IPS-18a (cell line): ENCODE measurements at regions not wholly inside any gene's neighbourhood (a gene's known extent, or its start where the extent isn't known, plus 50 kb on each side); places are given as distances from the start of the nearest gene placed in this dataset.
"Not testable (repeated sequence)": the region's sequence is repeated elsewhere in the genome, so short reads cannot be mapped to it uniquely, and the experiment has no call there.

Experiments used
- H3K27ac ChIP-seq: one replicate; pipeline ENCODE4 v1.5.1; 2013; ENCODE audit warnings: low read length
- H3K27me3 ChIP-seq: one replicate; pipeline ENCODE4 v1.6.1; 2013; ENCODE audit warnings: mild to moderate bottlenecking, low read length; ENCODE audit not compliant: control insufficient read depth, insufficient read depth
- H3K36me3 ChIP-seq: one replicate; pipeline ENCODE4 v1.6.1; 2013; ENCODE audit warnings: low read depth, low read length; ENCODE audit not compliant: control insufficient read depth
- H3K4me1 ChIP-seq: one replicate; pipeline ENCODE4 v1.6.1; 2013; ENCODE audit warnings: low read depth, low read length; ENCODE audit not compliant: control insufficient read depth
- H3K4me3 ChIP-seq: one replicate; pipeline ENCODE4 v1.5.1; 2013; ENCODE audit warnings: low read length
- H3K9ac ChIP-seq: one replicate; pipeline ENCODE4 v1.6.1; 2013; ENCODE audit warnings: mild to moderate bottlenecking, low read length, moderate library complexity
- H3K9me3 ChIP-seq: one replicate; pipeline ENCODE4 v1.6.1; 2013; ENCODE audit warnings: low read depth, low read length; ENCODE audit not compliant: control insufficient read depth

DNA sequence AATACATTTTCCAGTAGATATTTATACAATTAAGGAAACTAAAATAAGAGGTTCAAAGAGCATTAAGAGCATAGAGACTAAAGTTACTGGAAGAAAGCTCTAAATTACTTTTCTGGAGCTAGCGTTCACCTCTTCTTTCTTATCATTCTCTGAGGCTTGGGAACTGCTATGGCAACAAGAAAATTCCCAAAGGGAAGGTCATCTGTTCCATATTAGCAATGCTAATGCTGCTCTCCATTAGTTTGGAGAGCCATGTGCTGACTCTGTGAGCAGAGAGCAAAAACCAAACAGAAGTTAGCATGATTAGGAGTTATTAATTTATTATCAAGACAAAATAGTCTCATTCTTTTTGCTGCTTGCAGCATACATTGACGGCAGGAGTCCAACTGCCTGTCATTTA, 143.1 kb upstream of the SLC16A7 start:
- H3K9me3 ChIP-seq, result no peaks in the 10 kb centered on the region
- no peak overlapping the region for H3K9ac ChIP-seq
- H3K4me1 ChIP-seq, result peaks cover 4% of the 10 kb centered on the region
- H3K4me3 ChIP-seq, result no peak overlapping the region
- H3K27ac ChIP-seq, result no peak overlapping the region
- H3K27me3 ChIP-seq, result no peaks in the 10 kb centered on the region
- no peaks in the 10 kb centered on the region for H3K36me3 ChIP-seq

DNA sequence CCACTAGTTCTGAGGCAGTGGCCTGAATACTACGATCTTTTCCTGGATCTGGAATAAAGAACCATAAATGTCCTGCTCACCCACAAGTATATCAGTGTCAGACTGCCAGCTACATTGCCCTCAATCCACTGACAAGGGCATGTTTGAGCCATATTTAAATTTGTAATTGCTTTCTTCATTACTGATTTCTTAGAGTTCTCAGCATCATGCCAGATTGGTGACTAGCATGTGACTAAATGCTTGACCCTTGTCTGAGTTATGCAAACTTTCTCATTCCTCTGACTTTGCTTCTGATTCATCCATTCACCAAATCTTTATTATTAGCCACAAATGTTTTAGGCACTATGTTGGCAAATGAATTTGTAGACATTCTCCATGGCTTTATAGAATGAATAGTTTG, 143.6 kb upstream of the SLC16A7 start:
- Histone ChIP-seq H3K27me3 (no peaks in the 10 kb centered on the region), H3K4me3 (no peak overlapping the region), H3K4me1 (peaks cover 4% of the 10 kb centered on the region), H3K9ac (no peak overlapping the region), H3K27ac (no peak overlapping the region), H3K9me3 (no peaks in the 10 kb centered on the region), H3K36me3 (no peaks in the 10 kb centered on the region)

DNA sequence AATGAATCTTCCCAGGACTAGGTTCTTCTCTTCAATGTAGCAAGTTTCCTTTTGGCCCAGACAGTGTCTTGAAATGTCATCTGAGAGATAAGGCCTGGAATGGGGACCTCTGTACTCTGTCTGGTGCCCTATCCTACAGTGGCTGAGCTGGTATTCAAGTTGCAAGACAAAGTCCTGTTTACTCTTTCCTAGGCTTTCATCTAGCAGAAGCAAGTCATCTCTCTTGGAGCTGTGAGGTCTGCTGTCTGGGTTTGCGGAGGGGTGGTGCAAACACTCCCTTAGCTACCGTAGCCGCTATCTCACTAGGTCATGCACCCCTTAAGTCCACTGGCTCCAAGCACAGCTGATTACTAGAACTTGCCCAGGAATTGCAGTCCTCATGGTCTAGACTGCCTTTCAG, 149.7 kb upstream of the SLC16A7 start:
- Histone ChIP-seq H3K4me3 (no peak overlapping the region), H3K27ac (no peak overlapping the region), H3K27me3 (no peaks in the 10 kb centered on the region), H3K9ac (no peak overlapping the region), H3K9me3 (peaks cover 8% of the 10 kb centered on the region), H3K4me1 (peaks cover 4% of the 10 kb centered on the region), H3K36me3 (no peaks in the 10 kb centered on the region)

DNA sequence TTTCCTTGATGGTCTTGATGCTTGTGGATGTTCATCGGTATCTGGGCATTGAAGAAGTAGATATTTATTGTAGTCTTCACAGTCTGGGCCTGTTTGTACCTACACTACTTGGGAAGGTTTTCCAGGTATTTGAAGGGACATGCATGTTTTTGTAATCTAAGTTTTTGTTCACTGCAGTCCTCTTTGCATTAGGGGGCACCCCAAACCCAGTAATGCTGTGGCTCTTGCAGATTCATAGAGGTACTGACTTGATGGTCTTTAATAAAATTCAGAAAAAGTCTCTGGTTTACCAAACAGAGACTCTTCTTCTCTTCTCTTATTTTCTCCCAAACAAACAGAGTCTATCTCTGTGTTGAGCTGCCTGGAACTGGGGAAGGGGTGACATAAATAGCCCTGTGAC, 150.9 kb upstream of the SLC16A7 start:
- peaks cover 4% of the 10 kb centered on the region for H3K4me1 ChIP-seq

DNA sequence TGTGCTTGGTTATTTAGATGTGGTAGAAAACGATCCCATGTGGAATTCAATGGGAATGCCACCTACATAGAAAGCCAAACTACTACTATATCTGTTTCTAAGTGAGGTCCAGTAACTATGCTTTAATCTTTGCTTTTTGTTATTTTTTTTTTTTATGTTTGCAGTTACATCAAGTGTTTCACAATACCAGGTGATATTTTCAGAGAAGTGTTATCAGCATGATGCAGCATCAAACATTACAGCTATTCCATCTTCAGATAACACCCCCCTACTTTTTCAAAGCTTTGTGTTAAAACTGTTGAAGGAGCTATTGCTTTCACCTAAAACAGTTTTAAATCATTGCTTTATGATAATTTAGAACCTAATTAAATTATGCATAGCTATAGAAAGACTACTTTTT, 163.8 kb upstream of the SLC16A7 start:
- no peaks in the 10 kb centered on the region for H3K9me3 ChIP-seq
- H3K4me3 ChIP-seq, result no peak overlapping the region
- no peaks in the 10 kb centered on the region for H3K36me3 ChIP-seq
- H3K27me3 ChIP-seq, result no peaks in the 10 kb centered on the region
- H3K4me1 ChIP-seq, result peaks cover 14% of the 10 kb centered on the region
- H3K9ac ChIP-seq, result no peak overlapping the region
- H3K27ac ChIP-seq, result no peak overlapping the region

More for the DNA sequence above, 150.9 kb upstream of the SLC16A7 start:
- Histone ChIP-seq H3K27me3 (no peaks in the 10 kb centered on the region), H3K9ac (no peak overlapping the region), H3K9me3 (peaks cover 15% of the 10 kb centered on the region), H3K4me3 (no peak overlapping the region), H3K27ac (no peak overlapping the region), H3K36me3 (no peaks in the 10 kb centered on the region)

DNA sequence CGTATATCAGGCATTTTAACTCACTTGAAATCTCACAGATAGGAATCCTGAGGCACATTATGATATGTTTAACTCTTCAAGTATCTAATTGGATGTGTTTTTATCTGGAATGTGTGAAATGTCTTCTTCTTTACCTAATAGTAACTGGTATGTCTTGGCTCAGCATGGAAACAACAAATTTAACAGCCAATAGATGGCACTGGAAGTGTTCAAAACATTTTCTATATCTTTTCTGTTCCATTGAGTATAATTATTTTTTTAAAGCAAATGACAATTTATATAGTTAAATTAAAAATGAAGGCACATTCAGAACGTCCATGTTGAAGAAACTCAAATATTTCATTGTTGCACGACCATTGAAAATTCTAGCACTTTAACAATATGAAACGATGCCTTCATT, 164.6 kb upstream of the SLC16A7 start:
- Histone ChIP-seq H3K4me3 (no peak overlapping the region), H3K27me3 (no peaks in the 10 kb centered on the region), H3K9me3 (no peaks in the 10 kb centered on the region), H3K36me3 (no peaks in the 10 kb centered on the region), H3K4me1 (peaks cover 14% of the 10 kb centered on the region), H3K9ac (no peak overlapping the region), H3K27ac (no peak overlapping the region)

DNA sequence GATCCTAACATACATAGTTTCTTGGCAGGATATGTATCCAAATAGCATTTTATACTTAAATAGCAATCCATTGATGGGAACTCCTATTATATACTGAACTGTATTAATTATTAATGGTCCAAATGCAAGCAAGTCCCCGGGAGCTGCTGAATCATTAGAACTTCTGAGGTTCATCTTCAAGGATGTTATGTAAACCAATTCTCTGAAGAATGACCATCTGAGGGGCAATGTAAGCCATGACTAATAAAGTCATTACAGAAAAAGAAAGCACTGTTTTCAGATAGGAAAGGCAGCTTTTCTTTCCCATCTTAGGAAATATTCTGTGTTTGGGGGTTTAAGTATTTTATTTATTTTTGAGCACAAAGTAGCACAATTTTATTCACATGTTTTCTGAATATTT, 166.1 kb upstream of the SLC16A7 start:
- H3K9me3 ChIP-seq, result no peaks in the 10 kb centered on the region
- peaks cover 14% of the 10 kb centered on the region for H3K4me1 ChIP-seq
- no peak overlapping the region for H3K9ac ChIP-seq
- H3K27ac ChIP-seq, result no peak overlapping the region
- no peaks in the 10 kb centered on the region for H3K36me3 ChIP-seq
- H3K27me3 ChIP-seq, result no peaks in the 10 kb centered on the region
- no peak overlapping the region for H3K4me3 ChIP-seq

DNA sequence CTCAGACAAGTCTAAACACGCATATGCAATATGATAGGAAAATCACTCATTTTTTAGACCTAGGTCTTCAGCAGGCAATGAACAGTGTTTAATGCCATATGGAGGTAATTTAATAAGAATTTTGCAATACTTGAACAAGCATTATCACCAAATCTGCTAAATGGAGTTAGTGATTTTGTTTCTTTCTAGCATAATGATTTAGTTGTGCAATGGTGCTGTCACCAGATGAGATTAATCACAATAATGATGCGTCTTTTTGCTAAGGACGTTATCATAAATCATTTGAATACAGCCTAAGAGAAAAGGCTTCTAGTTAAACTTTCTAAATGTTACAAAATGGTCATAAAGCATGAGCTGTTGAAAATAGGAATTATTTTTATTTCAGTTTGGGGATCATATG, 170.0 kb upstream of the SLC16A7 start:
- Histone ChIP-seq H3K4me3 (no peak overlapping the region), H3K9ac (no peak overlapping the region), H3K9me3 (no peaks in the 10 kb centered on the region), H3K36me3 (no peaks in the 10 kb centered on the region), H3K27me3 (no peaks in the 10 kb centered on the region), H3K27ac (no peak overlapping the region), H3K4me1 (peaks cover 6% of the 10 kb centered on the region)

DNA sequence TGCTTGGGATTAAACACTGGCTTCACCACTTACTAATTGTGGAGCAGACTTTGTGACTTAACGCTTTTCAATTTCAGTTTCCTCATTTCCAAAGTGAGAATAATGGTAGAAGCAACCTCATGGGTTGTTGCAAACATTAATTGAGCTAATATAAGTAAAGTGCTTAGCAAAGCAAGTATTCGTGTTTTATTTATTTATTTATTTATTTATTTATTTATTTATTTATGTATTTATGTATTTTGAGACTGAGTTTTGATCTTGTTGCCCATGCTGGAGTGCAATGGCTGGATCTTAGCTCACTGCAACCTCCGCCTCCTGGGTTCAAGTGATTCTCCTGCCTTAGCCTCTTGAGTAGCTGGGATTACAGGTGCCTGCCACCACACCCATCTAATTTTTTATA, 171.2 kb upstream of the SLC16A7 start:
- not testable (repeated sequence) for H3K4me3 ChIP-seq, H3K9ac ChIP-seq, H3K27ac ChIP-seq, H3K9me3 ChIP-seq, H3K27me3 ChIP-seq, H3K4me1 ChIP-seq, H3K36me3 ChIP-seq

DNA sequence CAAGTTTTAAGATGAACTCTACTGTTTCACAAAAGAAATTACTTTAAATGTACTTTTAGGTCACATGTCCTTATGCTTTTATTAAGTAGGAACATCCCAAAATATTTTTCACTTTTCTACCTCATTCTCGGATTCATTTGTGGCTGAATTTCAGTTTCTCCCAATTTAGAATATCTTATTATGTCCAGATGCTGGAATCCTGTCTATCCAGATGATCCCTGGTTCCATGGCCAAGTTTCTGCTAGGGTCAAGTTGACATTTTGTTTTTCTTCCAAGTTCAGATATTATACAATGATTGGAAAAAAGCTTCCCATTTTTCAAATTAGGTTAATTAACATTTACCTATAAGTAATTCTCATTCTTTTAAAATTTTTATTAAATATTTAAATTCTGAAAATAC, 181.8 kb upstream of the SLC16A7 start:
- Histone ChIP-seq H3K27ac (no peak overlapping the region), H3K9me3 (no peaks in the 10 kb centered on the region), H3K4me3 (no peak overlapping the region), H3K4me1 (no peaks in the 10 kb centered on the region), H3K36me3 (no peaks in the 10 kb centered on the region), H3K9ac (no peak overlapping the region), H3K27me3 (no peaks in the 10 kb centered on the region)

DNA sequence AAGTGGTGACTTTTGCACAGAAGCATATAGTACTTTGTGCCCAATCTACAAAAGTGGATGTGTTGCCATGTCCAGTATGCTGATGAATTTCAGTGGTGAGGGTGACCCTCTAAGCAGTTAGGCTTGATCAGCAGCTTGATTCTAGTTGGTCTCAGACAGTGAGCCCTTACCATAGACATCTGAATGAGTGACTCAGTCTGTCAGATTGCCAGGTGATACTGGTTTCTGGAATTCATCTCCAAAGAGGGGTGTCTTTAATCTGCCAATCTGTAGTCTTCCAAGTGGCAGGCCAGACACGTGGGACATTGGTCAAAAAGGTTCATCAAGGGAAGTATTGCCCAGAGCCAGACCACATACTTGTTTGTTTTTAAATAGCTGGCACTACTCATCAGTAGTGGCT, 187.4 kb upstream of the SLC16A7 start:
- H3K27me3 ChIP-seq, result no peaks in the 10 kb centered on the region
- H3K4me1 ChIP-seq, result no peaks in the 10 kb centered on the region
- no peaks in the 10 kb centered on the region for H3K36me3 ChIP-seq
- H3K4me3 ChIP-seq, result no peak overlapping the region
- H3K9ac ChIP-seq, result no peak overlapping the region
- no peaks in the 10 kb centered on the region for H3K9me3 ChIP-seq
- H3K27ac ChIP-seq, result no peak overlapping the region

DNA sequence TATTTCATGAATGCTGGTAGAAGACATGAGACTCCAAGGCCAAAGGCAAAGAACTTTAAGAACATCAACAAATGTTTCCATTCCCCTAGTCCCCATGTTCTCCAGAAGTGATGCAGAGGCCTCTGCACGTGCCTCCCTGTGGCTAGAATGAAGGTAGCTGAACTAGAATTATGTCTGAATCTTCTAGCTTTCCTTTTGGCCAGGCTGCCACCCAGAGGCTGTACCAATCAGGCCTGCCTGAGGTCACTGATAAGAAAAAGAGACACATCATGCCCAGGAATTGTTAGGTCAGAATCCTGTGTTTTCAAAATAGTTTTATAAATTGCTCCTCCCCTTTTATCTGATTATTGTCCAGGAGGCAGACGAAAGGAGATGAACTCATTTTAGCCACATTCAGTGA, 188.0 kb upstream of the SLC16A7 start:
- Histone ChIP-seq H3K4me3 (no peak overlapping the region), H3K27me3 (no peaks in the 10 kb centered on the region), H3K27ac (no peak overlapping the region), H3K4me1 (no peaks in the 10 kb centered on the region), H3K36me3 (no peaks in the 10 kb centered on the region), H3K9me3 (no peaks in the 10 kb centered on the region), H3K9ac (no peak overlapping the region)

DNA sequence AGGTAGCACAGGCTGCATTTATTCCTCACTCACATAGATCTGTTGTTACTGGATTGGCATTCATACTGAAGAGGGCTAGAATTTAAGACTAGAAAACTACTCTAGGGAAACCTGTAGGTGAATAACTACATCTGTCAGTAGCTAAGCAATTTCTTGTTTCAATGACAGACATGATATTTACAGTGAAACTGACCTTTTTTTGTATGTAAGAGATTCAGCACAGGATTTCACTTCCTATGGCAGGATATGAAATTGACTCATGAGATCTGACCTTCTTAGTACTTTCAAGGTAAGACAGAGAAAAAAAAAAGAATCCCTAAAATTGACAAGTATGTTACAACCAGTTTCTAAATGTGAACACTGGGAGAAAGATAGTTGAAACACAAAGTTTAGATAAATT, 189.8 kb upstream of the SLC16A7 start:
- H3K4me3 ChIP-seq, result no peak overlapping the region
- H3K27ac ChIP-seq, result no peak overlapping the region
- no peak overlapping the region for H3K9ac ChIP-seq
- no peaks in the 10 kb centered on the region for H3K27me3 ChIP-seq
- H3K9me3 ChIP-seq, result no peaks in the 10 kb centered on the region
- H3K4me1 ChIP-seq, result no peaks in the 10 kb centered on the region
- H3K36me3 ChIP-seq, result no peaks in the 10 kb centered on the region
